Gastroesophageal sphincter (tissue), 3 donors: ENCODE measurements at regions not wholly inside any gene's neighbourhood (a gene's known extent, or its start where the extent isn't known, plus 50 kb on each side); places are given as distances from the start of the nearest gene placed in this dataset.

ENCODE experiments used
- POLR2A ChIP-seq, 2 donors: fragments of 450-650 bp; IDR thresholded peaks; one replicate each; pipeline ENCODE4 v1.6.1; 2017; ENCODE audit warnings: antibody characterized with exemption in 2 of 2, mild to moderate bottlenecking in 2 of 2, moderate library complexity in 1 of 2
- POLR2AphosphoS5 ChIP-seq: sonication (generic); formaldehyde crosslinking; IDR thresholded peaks from one replicate; pipeline ENCODE4 v1.6.1; 2017; ENCODE audit warnings: antibody characterized with exemption
- TF ChIP-seq, protein P1 (sequence below), 4 experiments: fragments of 200-600 bp in 2 of 4; fragments of 450-650 bp in 2 of 4; sonication (generic) in 1 of 4; IDR thresholded peaks; one replicate each; pipeline ENCODE4 v1.5.1; 2017 to 2019; ENCODE audit warnings: antibody characterized with exemption in 4 of 4, mild to moderate bottlenecking in 2 of 4, moderate library complexity in 2 of 4

GRCh38 chr2:7916670-7917069 is 765.2 kb upstream of the ID2 start:
- TF ChIP-seq, protein P1, sequence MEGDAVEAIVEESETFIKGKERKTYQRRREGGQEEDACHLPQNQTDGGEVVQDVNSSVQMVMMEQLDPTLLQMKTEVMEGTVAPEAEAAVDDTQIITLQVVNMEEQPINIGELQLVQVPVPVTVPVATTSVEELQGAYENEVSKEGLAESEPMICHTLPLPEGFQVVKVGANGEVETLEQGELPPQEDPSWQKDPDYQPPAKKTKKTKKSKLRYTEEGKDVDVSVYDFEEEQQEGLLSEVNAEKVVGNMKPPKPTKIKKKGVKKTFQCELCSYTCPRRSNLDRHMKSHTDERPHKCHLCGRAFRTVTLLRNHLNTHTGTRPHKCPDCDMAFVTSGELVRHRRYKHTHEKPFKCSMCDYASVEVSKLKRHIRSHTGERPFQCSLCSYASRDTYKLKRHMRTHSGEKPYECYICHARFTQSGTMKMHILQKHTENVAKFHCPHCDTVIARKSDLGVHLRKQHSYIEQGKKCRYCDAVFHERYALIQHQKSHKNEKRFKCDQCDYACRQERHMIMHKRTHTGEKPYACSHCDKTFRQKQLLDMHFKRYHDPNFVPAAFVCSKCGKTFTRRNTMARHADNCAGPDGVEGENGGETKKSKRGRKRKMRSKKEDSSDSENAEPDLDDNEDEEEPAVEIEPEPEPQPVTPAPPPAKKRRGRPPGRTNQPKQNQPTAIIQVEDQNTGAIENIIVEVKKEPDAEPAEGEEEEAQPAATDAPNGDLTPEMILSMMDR (IDR thresholded peaks at IDR 0.05) = no peak
- TF ChIP-seq POLR2AphosphoS5 = no peak
- no peak for TF ChIP-seq POLR2A (IDR thresholded peaks at IDR 0.05)
